Bone marrow (tissue), 2 donors: ENCODE measurements at regions not wholly inside any gene's neighbourhood (a gene's known extent, or its start where the extent isn't known, plus 50 kb on each side); places are given as distances from the start of the nearest gene placed in this dataset.

Experiments used
- DNase-seq, 2 donors: peaks; one replicate each; lab custom pipeline; 2025; lab: John Stamatoyannopoulos, UW

DNA sequence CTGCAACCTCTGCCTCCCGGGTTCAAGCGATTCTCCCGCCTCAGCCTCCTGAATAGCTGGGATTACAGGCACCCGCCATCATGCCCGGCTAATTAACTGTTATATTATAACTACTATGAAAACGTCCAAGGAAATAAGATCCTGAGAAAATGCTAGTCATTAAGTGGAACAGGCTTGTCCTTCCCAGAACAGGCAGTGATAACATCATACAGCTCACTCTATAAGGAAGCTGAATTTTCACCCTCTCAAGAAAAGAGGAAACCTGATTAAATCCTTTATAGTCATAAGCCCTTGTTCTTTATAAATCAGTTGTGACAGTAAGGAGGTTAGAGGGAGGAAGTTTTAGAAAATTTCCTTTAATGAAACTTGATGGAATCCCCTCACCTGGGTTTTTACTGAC lies 163.9 kb upstream of the CLINT1 start:
- DNase-seq = no peak

DNA sequence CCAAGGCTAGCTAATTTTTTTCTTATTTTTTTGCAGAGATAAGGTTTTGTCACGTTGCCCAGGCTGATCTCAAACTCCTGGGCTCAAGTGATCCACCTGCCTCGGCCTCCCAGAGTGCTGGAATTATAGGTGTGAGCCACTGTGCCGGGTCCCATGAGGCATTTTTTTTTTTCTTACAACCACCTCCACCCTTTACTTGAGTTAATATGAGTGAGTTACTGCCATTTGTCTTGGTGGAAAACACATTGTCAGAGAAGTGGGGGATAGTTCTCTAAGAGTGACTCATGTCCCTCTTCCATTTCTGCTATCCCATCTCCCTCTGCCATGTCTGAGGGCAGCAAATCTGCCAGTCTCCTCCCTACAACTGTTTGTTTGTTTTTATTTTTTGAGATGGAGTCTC lies 163.4 kb upstream of the CLINT1 start:
- DNase-seq = no peak

DNA sequence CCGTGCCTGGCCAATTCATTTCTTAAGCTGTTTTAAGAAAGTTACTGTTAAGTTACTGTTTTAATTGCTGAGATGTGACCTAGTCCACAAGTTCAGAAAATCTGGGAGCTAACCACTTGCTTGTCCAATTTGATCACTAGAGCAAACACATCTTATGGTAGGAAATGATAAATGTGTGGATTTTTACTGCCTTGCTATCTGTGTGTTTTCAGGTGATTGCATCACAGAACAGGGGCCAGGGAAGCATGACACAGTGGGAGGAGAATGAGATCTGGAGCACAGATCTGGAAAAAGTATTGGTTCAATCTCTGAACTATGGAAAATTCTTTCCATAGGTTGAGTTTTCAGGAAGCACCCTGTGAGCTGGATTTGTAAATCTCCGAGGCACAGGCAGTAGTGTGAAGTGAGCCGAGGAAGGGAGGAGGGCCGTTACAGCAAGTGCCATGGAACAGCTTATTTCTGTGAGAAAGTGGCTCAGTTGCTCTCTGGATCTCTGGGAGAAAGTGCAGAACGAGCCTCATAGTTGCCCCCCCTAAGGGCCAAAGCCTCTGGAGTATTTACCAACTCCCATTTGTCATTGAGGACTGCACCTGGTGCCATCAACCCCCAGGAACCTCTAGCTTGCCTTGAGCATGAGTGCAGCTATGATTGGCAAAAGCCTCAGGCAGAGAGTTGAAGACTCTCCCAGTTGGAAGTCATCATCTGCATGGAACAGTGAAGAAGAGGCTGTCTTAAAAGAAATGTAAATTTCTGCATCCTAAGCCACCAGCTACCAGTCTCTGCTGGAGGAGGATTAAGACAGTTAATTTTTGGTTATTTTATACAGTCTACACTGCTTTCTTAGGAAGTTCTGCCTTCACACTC lies 161.8 kb upstream of the CLINT1 start:
- no peak for DNase-seq

DNA sequence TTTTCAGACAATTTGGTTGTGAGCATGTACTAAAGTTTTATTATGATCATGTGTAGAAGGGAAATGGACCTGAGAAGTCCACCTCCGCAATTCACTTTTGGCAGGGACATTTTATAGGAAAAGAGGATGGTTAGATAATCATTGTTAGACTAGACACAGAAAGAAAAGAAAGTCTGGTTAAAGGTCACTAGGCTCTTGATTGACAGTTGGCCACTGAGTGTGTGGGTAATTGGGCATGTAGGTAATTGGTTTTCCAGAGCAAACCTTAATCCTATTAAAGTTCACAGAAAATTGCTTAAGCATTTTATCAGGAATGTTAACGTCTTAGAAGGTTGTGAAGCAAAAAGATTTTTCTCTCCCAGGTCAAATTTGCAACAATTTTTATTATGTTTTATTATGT lies 158.5 kb upstream of the CLINT1 start:
- DNase-seq = no peak

DNA sequence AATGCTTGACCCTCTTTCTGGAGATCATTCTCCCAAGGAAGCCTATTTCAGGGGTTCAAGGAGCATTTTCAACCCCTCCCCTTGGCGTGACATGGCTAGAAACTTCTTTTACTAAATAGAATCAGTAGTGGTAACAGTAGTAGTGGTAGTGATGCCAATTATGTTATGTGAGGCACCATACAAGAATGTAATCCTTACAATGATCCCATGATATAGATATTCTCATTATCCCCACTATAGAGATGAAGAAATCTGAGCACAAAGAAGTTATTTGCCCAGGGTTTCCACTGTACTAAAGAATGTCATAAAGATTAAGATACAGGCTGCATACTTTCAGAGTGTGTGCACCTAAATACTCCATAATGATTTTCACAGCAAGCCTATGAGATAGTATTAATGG lies 155.4 kb upstream of the CLINT1 start:
- DNase-seq = no peak

DNA sequence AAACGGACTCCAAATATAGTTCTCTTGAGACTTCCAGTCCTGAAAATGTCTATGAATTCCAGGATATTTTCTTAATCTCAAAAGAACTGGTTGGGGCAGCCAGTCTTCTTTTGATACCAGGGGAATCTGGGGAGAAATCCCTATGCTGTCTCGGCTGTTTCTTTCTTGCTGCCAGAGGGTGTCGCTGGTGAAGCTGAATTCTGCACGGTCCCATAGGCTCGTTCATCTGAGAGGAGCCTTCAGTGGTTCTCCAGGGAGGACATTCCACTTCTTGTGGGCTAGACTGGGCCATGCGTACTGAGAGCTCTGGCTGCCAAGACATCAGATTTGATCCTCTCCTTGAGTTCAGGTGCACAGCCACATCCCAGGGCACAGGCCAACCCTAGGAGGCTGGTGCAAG lies 155.0 kb upstream of the CLINT1 start:
- DNase-seq = no peak

DNA sequence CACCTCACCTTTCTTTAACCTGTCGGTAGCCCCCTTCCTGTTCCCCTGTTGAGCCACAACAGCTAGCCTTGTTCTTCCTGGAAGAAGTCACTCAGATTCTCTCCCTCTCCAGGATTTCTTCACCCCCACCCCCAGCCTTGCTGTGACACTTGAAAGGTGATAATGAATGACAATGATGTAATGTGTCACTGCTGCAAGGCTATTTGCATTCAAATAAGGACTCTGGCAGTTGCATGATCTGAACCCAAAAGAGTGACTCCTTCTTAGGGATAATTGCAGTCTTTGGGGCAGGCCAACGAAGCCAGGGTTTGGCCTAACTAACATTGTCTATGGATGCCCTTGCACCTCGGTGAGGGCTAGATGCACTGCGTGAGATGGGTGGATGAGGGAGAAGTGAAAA lies 154.4 kb upstream of the CLINT1 start:
- no peak for DNase-seq

DNA sequence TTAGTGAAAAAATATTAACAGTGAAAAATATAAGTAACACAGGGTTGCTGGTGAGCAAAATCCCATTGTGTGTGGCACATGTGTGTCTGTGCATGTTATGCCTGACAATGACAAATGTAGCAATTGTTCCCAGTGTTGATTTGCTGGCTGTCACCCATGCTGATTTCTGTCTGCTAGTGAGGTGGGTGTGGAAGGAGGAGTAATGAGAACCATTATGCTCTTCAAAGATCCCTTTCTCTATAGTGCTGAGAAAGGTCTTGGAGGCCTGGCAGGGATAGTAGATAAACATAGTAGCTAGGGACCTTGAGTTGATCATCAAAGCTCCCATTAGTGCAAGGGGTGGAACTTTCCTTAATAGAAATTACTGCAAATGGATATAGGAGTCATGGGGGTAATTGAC lies 152.5 kb upstream of the CLINT1 start:
- DNase-seq = no peak

DNA sequence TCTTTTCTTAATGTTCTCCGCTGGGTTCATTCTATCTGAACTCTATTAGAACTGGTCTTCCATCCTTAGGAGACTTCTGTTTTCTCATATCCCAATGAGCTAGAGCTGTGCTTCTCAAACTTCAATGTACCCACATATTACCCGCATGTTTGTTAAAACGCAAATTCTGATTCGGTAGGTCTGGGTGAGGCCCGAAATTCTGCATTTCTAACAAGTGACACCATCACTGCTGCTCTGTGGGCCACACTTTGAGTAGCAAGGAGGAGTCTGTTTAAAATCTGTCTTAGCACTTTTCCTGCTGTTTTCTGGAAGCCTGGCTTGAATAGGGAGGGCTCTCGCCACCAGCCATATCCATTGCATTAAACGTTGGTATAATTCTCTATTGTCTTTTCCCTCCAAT lies 151.9 kb upstream of the CLINT1 start:
- no peak for DNase-seq

DNA sequence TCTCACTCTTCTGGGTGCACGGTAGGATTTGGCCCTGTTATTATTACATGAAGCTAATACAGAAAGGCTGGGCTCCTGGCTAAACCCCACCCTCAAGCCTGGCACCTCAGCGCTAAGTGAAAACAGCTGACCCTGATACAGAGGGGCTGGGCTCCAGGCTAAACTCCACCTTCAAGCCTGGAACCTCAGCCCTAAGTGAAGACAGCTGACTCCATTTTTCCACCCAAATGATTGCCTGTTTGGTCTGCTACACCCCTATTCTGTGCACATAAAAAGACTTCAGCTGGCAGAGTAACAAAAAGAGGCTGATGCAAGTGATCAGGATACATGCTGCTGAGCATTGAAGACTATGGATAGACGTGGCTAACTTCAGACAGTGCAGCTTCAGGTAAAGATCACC lies 148.4 kb upstream of the CLINT1 start:
- DNase-seq = no peak

DNA sequence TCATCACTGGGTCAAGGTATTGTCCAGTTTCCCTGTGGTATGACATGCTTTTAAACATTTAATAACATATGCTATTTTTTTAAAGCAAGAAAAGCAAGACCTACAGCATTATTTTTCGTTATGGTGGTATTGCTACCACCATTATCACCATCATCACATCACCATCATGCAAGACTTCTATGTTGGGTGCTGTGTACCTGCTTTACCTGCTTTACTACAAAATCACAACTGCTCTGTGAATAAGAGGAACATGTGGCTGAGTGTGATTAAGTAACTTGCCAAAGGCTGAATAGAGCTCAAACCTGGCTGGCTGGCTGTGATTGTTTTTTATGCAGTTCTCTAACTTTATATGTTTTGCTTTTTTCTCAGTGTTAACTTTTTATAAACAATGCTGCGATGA lies 140.8 kb upstream of the CLINT1 start:
- DNase-seq = no peak

DNA sequence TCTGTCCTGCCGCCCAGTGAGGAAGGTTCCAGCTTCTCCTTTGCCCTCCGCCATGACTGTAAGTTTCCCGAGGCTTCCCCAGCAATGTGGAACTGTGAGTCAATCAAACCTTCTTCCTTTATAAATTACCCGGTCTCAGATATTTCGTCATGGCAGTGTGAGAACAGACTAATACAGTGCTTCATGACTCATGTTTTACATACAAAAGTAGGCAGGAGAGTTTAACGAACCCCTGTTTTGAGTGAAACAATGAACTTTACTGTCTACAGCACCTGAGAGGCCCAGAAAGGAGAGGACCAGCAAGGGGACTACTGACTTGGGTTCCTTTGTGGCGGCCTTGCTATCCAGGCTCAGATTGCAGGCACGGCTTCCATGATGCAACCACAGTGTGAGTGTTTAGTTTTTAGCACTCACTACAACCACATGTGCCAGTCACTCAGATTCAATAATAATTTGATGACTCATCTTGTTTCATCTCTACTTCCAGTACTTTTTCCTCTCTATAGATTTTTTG lies 139.1 kb upstream of the CLINT1 start:
- no peak for DNase-seq

DNA sequence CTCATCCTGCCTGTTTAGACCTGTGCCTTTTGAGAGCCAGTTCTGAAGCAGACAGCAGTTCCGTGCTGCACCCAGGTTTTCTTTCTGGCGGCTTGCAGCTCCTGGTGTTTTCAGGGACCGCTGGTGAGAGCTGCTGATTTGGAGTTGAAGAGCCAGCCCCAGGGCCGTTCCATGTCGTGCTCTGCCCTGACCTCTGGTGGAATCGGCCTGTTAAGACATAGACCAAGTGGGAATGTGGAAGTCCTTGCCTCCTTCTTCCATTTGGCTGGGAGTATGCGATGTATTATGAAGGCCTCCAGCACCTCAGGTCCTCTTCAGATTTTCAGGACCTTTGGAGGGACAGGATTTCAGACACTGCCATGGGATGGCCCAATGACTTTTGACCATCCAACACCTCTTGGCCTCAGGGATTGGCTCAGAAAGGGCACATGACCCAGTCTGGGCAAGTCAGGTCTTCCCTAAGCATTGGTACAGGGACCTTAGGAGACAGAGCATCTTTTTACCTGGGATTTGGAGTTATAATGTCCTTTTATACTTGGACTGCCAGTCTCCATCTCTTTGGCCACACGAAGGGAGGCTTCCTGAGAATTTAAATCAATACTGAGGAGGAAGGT lies 136.1 kb upstream of the CLINT1 start:
- no peak for DNase-seq

DNA sequence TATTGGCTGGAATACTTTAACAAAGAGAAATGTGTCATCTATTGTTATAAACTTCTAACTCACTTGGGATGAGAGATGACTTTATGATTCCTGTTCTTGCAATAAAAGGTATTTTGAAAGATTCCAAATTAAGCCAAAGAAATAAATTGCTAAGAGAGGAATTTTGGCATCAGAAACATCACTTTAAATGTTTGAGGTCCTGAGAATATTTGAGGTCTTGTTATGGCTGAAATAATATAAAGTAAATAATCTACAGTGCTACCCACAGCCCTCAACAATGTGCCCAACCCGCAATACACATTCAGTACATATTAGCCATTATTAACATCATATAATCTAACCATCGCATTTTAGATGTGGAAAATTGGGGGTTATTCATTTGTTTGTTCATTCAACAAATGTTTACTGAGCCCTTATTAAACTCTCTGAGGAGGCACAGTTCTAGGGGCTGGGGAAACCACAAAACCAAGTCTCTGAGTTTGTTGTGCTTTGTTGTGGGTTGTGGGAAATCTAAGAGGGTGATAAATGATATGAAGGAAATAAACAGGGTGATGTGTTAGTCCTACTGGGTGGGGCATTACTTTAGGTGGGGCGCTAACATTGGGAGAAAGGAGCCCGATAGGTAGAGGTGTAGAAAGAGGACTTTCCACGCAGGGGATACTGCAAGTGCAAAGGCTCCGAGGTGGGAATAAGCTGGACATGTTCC lies 135.2 kb upstream of the CLINT1 start:
- no peak for DNase-seq

DNA sequence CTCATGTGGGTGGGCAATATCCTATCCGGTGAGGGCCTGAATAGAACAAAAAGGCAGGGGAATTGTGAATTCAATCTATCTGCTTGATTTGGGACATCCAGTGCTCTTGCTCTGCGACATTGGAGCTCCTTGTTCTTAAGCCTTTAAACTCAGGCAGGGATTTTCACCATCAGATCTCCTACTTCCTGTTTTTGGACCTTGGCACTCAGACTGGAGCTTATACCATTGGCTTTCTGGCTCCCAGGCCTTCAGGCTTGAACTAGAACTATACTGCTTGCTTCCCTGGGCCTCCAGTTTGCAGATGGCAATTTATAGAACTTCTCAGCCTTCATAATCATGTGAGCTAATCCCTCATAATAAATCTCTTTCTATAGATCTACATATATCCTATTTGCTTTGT lies 134.3 kb upstream of the CLINT1 start:
- no peak for DNase-seq

DNA sequence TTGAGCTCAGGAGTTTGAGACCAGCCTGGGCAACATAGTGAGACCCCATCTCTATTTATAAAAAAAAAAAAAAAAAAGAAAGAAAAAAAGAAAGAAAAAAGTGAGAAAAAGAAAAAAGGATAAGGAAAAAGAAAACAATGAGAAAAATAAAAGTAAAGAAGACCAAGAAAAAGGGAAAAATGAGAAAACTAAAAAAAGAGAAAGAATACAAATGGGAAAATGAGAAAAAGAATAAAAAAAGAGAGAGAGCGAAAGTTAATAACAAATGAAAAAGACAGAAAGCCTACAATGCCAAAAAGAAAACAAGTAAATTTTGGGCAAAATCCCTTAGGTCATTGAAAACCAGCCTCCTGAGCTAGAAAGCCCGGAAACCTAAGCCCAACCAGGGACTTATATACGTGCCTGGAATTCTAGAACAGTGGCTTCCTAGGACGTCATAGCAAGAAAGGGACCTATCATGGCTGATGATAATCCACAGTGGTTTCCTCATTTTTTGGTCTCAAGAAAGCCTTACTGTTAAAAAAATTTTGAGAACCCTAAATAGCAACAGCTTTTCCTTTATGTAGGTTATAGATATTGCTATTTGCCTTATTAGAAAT lies 131.7 kb upstream of the CLINT1 start:
- DNase-seq = no peak

DNA sequence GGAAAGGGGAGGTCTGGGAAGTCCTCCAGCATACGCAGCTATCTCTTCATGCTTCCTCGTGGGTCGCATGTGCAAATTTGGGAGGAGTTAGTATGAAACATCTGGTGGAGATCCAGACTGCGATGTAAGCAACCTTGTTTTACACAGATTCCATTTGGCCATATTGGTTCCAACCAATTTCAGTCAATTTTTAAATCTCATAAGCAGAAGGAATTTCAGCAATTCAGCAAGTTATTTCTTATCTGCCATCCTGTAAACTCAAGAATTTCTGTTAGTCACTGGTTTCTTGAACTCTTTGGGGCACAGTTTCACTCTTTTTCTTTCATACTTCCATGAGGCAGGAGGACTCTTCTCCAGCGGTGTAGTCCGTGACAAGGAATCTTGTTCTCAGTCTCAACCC lies 130.4 kb upstream of the CLINT1 start:
- DNase-seq = no peak

DNA sequence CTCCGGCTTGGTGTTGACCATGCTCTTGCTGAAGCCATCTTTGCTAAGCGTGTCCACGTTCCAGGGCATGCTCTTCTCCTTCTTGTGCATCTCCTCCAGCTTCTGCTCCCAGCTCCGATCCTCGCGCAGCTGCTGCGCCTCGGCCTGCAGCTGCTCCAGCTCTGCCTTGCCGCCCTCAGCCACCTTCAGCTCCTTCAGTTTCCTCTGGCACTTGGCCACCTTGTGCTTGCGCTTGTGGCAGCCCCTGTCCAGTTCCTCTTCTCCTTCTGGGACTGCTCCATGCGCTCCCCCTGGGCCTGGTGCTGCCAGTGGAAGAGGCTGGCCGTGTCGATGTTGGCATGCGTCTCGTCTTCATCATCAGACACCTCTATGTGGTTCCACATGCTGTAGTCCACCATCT lies 128.3 kb upstream of the CLINT1 start:
- no peak for DNase-seq

DNA sequence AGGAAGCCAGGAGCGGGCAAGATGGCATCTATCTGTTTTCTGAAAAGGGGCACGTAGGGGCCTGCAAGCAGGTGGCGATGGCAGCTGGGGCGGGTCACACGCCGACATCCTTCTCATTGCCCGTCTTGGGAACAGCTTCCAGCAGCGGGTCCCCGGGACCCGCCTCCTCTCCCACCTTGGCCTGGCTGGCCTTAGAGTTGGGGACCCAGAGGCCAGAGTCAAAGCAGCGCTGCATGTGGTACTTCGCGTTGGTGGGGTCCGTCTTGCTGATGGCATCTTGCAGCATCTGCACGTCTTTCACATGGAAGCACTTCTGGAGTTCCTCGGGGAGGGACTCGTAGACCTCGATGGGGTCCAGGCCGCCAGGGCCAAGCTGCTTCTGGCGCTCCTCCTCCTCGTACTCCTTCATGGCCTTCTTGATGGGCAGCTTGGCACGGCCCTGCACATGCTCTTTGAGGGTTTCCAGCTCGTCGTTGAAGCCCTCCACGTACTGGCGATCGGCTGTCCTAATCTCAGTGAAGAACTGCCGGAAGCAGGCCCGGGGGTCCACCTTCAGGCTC lies 127.6 kb upstream of the CLINT1 start:
- no peak for DNase-seq

DNA sequence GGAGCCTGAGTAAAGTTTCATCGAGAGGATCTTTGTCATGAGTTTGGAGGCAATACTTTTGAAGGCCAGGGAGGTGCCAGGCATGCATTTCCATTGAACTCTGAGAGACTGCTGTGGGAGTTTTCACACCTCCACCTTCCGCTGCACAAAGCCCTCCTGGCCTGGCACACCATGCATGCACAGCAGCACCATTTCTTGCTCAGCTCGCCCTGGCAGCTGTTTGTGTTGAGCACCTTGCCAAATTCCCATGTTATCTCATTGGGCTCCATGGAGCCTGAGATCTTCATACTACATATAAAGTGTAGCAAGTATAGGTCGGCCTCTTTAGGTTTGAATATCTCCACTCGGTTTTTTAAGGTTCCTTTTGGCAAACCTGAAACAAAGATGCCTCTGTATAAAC lies 125.7 kb upstream of the CLINT1 start:
- no peak for DNase-seq

DNA sequence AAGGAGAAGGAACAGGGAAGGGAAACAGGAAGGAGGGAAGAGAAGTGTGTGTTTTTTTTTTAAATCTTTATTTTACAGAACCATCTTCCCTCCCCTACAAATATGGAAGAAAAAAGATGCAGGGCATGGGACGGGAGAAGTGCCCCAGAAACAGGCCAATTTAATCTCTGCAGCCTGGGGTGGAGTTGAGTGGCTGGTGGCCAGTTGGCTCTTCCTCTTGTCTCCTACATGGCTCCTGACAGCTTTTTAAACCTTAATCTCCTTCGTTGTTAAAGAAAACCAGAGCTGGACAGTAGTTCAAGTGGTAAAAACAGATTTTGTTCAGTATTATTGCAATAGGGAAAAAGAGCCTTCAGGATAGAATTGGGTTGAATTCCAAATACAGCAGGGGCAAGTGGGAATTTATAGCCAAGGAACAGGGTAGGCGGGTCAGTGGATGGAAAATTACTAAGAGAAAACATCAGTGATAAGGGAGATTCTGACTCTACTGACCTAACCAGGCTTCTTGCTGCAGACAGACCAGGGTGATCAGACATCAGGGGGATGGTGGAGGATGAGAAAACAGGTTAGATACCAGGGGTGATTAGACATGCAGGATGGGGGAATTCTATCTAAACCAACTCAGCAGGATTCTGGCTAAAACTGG lies 125.1 kb upstream of the CLINT1 start:
- DNase-seq = no peak

DNA sequence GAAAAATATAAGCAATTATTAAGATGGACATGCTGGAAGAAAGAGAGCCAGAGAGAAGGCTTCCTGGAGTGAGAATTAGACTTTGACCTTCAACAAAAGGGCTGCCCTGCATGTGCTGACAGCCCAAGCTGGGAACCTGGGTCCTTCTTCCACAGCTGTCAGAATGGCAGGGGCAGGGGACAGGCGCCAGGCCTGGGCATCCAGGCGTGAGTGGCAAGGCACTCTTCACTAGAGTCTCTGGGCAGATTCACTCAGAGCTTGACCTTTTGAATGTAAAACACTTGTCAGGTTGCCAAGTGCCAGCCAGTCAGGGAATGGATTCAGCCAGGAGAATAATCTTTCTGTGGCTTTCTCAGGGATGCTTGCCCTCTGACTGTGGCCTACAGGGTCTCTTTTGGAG lies 119.1 kb upstream of the CLINT1 start:
- DNase-seq = no peak
